ENCODE measurements at regions not wholly inside any gene's neighbourhood (a gene's known extent, or its start where the extent isn't known, plus 50 kb on each side); places are given as distances from the start of the nearest gene placed in this dataset.

DNA sequence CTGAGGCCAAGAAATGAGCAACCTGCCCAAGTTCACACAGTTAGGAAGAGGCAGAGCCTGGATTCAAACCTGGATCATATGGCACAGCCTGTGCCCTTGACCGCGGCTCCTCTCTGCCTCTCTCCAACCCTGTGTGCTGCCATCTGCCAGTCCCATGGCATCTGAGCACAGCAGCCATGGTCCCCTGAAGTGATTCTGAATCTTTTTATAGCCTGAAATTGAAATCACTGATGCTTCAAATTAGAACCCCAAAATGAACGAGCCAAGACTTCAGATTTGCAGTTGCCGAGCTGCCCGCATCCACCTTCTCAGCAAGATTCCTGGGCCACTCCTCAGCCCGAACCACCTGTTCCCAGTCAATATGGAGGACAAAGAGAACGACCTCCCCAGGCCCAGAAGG lies 252.7 kb downstream of the CTTN start:
- Mint-ChIP-seq H3K4me1 (no peaks in the 10 kb centered on the region), H3K36me3 (ENCODE audit: low read depth) (no peaks in the 10 kb centered on the region), H3K4me3 (no peak overlapping the region), H3K27ac (no peak overlapping the region), H3K27me3 (peaks cover 10% of the 10 kb centered on the region)
- no peaks in the 10 kb centered on the region for H3K9me3 ChIP-seq (ENCODE audit: control insufficient read depth, low read length, poor library complexity, severe bottlenecking)
- ATAC-seq: no peak
- no peak for DNase-seq

DNA sequence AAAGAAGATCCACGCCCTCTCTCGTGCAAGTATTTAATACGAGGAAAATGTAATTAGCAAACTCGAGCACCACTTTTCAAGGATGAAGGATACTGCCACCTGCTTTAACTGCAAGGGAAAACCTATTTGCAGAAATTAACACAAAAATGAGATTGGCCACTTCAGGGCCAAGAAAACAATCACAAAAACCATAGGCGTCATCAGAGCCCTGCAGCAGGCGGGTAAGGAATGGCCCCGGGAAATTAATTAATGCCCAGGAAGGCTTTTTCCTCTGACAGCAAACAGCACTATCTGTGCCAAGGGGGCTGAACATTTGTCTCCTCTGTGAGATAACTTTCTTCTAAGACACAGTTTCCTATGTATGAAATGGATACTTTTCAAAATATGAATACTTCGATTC lies 255.7 kb downstream of the CTTN start:
- no peak overlapping the region for H3K27ac Mint-ChIP-seq

GRCh38 chr11:70655816-70656215 lies 257.5 kb downstream of the CTTN start:
- no peak overlapping the region for H3K27ac Mint-ChIP-seq
- no peak overlapping the region for H3K4me3 Mint-ChIP-seq
- no peaks in the 10 kb centered on the region for H3K36me3 Mint-ChIP-seq (ENCODE audit: low read depth)
- H3K9me3 ChIP-seq (ENCODE audit: control insufficient read depth, low read length, poor library complexity, severe bottlenecking): no peaks in the 10 kb centered on the region
- ATAC-seq (no peak), DNase-seq (no peak)
- peaks cover 30% of the 10 kb centered on the region for H3K27me3 Mint-ChIP-seq
- no peaks in the 10 kb centered on the region for H3K4me1 Mint-ChIP-seq

More for the DNA sequence above, 255.7 kb downstream of the CTTN start:
- H3K9me3 ChIP-seq (ENCODE audit: control insufficient read depth, low read length, poor library complexity, severe bottlenecking): no peaks in the 10 kb centered on the region
- Mint-ChIP-seq H3K36me3 (ENCODE audit: low read depth) (no peaks in the 10 kb centered on the region), H3K4me3 (no peak overlapping the region), H3K27me3 (peaks cover 16% of the 10 kb centered on the region), H3K4me1 (no peaks in the 10 kb centered on the region)
- ATAC-seq: no peak
- no peak for DNase-seq

GRCh38 chr11:70656252-70656651 lies 257.9 kb downstream of the CTTN start:
- ATAC-seq (no peak), DNase-seq (no peak)
- Mint-ChIP-seq H3K4me1 (no peaks in the 10 kb centered on the region), H3K4me3 (no peak overlapping the region), H3K27me3 (peaks cover 35% of the 10 kb centered on the region), H3K27ac (no peak overlapping the region), H3K36me3 (ENCODE audit: low read depth) (no peaks in the 10 kb centered on the region)
- H3K9me3 ChIP-seq (ENCODE audit: control insufficient read depth, low read length, poor library complexity, severe bottlenecking): no peaks in the 10 kb centered on the region

DNA sequence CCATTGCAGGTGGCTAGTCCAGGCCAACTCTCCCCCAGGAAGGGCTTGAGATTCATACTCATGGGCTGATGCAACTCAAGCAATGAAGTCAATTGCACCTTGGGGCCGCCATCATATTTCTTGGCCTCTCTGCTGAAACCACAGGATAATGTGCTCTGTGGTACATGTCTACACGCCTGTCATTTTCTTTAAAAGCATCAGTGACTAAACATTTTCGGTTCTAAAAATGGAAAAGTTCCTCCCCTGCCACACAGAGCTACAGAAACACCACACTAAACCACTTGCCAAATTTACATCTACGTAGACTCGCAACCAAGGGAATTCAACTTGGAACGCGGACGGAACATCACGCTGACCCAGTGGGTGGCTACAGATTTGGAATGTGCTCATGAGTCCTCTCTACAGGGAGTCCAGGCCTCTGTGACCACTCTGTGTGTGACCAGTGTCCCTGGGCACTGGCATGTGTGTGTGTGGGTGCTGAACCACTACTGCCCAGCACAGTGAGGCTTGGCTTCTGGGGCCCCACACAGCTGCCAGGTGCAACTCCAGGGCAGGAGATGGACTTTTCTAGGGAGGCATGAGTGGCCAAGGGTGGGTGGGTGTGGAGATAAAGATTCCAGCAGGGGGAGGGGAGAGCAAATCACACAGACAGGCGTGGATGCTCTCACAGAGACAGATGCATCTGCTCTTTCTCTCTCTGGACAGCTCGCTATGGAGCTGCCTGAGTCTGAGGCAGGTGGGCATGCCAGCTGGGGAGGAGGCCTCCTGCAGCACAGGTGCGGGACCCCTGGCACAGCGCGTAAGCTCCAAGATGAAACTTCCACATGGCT lies 261.9 kb downstream of the CTTN start:
- H3K4me1 Mint-ChIP-seq: peaks cover 2% of the 10 kb centered on the region
- no peak overlapping the region for H3K27ac Mint-ChIP-seq
- DNase-seq (no peak), ATAC-seq (no peak)
- peaks cover 4% of the 10 kb centered on the region for H3K36me3 Mint-ChIP-seq (ENCODE audit: low read depth)
- no peaks in the 10 kb centered on the region for H3K9me3 ChIP-seq (ENCODE audit: control insufficient read depth, low read length, poor library complexity, severe bottlenecking)
- peaks cover 53% of the 10 kb centered on the region for H3K27me3 Mint-ChIP-seq
- no peak overlapping the region for H3K4me3 Mint-ChIP-seq

- Mint-ChIP-seq H3K27me3 (peaks cover 53% of the 10 kb centered on the region), H3K4me3 (no peak overlapping the region)
- ATAC-seq: no peak
These were observed 262.5 kb downstream of the CTTN start for GRCh38 chr11:70660889-70661197.

DNA sequence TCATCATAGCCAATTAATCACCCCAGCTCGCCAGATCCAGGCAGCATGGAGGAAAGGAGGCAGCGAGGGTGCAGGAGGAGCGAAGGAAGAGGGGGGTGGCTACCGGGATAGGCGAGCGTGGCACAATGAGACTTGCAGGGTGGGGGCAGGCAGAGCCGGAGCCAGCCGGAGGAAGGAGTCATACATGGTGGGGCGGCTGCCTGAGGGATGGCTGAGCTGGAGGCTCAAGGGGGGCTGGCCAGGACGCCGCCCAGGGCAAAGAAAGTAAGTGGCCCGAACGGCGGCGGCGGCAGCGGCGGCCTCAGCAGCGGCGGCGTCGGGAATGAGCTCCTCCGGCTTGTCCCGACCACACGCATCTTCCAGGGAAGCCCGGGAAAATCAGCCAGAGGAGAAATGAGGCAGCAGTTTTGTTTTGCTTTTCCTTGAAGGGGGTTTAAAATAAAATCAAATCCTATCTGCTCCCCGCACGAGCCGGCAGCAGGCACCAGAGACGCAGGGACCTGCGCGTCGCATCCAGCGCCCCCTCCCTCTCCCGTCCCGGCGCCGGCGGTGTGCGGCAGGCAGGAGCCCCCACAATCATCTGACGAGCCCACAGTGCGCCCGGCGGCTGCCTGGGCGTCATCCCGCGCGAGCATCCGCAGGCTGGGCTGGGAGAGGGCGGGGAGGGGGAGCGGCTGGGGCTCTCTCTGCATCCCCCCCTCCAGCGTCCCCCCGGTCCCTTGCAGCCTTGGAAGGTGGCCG lies 263.6 kb downstream of the CTTN start:
- Mint-ChIP-seq H3K27ac (no peak overlapping the region), H3K36me3 (ENCODE audit: low read depth) (peaks cover 4% of the 10 kb centered on the region), H3K4me1 (peaks cover 2% of the 10 kb centered on the region), H3K27me3 (peaks cover 48% of the 10 kb centered on the region), H3K4me3 (peak overlapping the region; percentile 42)
- ATAC-seq: no peak
- no peaks in the 10 kb centered on the region for H3K9me3 ChIP-seq (ENCODE audit: control insufficient read depth, low read length, poor library complexity, severe bottlenecking)
- DNase-seq: no peak

More at GRCh38 chr11:70660889-70661197, 262.5 kb downstream of the CTTN start:
- DNase-seq: no peak
- Mint-ChIP-seq H3K4me1 (peaks cover 2% of the 10 kb centered on the region), H3K36me3 (ENCODE audit: low read depth) (peaks cover 4% of the 10 kb centered on the region), H3K27ac (no peak overlapping the region)
- H3K9me3 ChIP-seq (ENCODE audit: control insufficient read depth, low read length, poor library complexity, severe bottlenecking): no peaks in the 10 kb centered on the region

DNA sequence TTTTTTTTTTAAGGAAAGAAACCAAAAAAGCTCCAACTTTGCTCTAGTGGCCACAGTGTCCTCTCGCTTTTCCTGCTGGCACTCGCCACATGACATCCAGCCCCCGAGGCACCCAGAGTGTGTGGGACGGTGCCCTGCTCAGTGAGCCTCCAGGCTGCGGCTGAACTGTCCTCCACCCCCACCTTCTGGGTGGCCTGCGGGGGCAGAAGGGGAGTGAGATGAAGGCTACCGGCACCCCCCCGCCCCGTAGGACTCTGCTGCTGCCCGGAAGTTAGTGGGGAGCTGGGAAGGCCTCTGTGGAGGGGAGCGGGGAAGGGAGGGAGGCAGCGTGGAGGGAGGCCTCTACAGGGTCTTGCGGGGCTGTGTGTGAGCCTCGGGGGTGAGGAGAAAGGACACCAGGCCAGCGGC lies 264.4 kb downstream of the CTTN start:
- ATAC-seq (no peak), DNase-seq (no peak)
- Mint-ChIP-seq H3K27me3 (peaks cover 50% of the 10 kb centered on the region), H3K4me1 (peaks cover 2% of the 10 kb centered on the region), H3K27ac (no peak overlapping the region), H3K36me3 (ENCODE audit: low read depth) (peaks cover 4% of the 10 kb centered on the region), H3K4me3 (no peak overlapping the region)
- no peaks in the 10 kb centered on the region for H3K9me3 ChIP-seq (ENCODE audit: control insufficient read depth, low read length, poor library complexity, severe bottlenecking)

GRCh38 chr11:70663815-70664214 lies 265.5 kb downstream of the CTTN start:
- Mint-ChIP-seq H3K4me1 (peaks cover 2% of the 10 kb centered on the region), H3K4me3 (no peak overlapping the region), H3K36me3 (ENCODE audit: low read depth) (peaks cover 4% of the 10 kb centered on the region), H3K27ac (no peak overlapping the region), H3K27me3 (peaks cover 59% of the 10 kb centered on the region)
- no peak for DNase-seq
- ATAC-seq: no peak
- no peaks in the 10 kb centered on the region for H3K9me3 ChIP-seq (ENCODE audit: control insufficient read depth, low read length, poor library complexity, severe bottlenecking)

GRCh38 chr11:70666311-70666710 lies 268.0 kb downstream of the CTTN start:
- H3K9me3 ChIP-seq (ENCODE audit: control insufficient read depth, low read length, poor library complexity, severe bottlenecking): no peaks in the 10 kb centered on the region
- no peak overlapping the region for H3K27ac Mint-ChIP-seq
- peaks cover 4% of the 10 kb centered on the region for H3K36me3 Mint-ChIP-seq (ENCODE audit: low read depth)
- peaks cover 2% of the 10 kb centered on the region for H3K4me1 Mint-ChIP-seq
- peaks cover 45% of the 10 kb centered on the region for H3K27me3 Mint-ChIP-seq
- ATAC-seq: no peak
- H3K4me3 Mint-ChIP-seq: no peak overlapping the region
- DNase-seq: no peak

GRCh38 chr11:70667767-70668166 lies 269.4 kb downstream of the CTTN start:
- no peaks in the 10 kb centered on the region for H3K9me3 ChIP-seq (ENCODE audit: control insufficient read depth, low read length, poor library complexity, severe bottlenecking)
- no peak overlapping the region for H3K4me3 Mint-ChIP-seq

DNA sequence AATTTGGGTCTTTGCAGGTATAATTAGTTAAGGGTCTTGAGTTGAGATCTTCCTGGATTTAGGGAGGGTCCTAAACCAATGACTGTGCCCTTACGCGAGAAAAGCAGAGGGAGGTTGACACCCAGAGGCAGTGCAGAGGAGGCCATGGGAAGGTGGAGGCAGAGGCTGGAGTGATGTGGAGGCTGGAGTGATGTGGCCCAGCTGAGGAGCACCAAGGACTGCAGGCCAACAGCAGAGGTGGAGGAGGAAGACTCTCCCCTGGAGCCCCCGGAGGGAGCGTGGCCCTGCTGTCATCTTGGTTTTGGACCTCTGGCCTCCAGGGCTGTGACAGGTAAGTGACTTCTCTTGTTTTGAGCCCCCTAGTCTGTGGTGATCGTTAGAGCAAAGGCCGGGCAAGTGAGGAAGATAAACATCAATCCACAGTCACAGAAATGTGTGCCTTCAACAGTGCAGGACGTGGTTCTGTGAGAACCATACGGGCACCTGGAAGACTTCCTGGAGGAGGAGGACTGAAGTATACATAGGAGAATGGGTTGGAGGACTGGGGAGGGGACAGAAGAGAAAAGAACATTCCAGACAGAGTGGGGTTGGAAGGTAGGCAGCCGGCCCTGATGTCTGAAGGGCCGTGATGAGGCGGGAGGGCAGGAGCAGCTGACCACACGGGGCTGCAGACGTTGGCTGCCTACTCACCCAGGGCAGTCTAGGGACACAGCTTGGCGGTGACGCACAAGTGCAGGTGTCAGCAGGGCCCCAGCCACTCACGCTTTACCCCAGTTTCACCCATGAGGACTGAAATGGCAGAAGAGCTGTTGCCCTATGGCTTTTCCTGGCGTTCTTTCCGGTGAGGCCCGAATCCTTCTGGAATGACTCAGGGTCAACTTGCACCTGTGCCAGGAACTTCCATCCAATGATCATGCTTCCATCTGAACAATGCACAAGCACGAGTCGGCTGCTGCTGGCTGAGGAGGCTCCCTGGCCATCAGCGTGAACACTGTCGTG lies 270.2 kb downstream of the CTTN start:
- DNase-seq: no peak
- Mint-ChIP-seq H3K27ac (no peak overlapping the region), H3K36me3 (ENCODE audit: low read depth) (peaks cover 4% of the 10 kb centered on the region), H3K4me1 (no peaks in the 10 kb centered on the region), H3K27me3 (peaks cover 45% of the 10 kb centered on the region), H3K4me3 (no peak overlapping the region)
- ATAC-seq: no peak
- H3K9me3 ChIP-seq (ENCODE audit: control insufficient read depth, low read length, poor library complexity, severe bottlenecking): no peaks in the 10 kb centered on the region

More at GRCh38 chr11:70667767-70668166, 269.4 kb downstream of the CTTN start:
- H3K36me3 Mint-ChIP-seq (ENCODE audit: low read depth): peaks cover 4% of the 10 kb centered on the region
- no peak for DNase-seq
- no peak overlapping the region for H3K27ac Mint-ChIP-seq
- peaks cover 44% of the 10 kb centered on the region for H3K27me3 Mint-ChIP-seq
- ATAC-seq: no peak
- no peaks in the 10 kb centered on the region for H3K4me1 Mint-ChIP-seq

DNA sequence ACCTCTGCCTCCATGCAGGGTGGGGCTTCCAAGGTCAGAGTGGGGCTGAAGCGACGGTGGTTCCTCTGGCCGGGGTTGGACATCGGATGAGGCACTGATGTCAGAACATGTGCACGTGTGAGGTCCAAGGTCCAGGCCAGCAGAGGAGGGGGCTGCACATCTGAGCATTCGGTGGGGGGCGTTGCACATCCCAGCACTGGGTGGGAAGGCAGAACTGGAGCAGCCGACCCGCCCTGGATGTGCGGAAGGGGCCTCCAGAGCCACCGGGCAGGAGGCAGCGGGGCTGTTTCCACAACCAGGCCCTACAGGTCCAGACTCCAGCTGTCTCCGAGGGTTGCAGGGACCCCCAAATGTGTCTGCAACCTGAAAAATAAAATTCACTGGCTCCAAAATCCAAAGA lies 271.0 kb downstream of the CTTN start:
- H3K4me1 Mint-ChIP-seq: no peaks in the 10 kb centered on the region
- H3K9me3 ChIP-seq (ENCODE audit: control insufficient read depth, low read length, poor library complexity, severe bottlenecking): no peaks in the 10 kb centered on the region
- peaks cover 43% of the 10 kb centered on the region for H3K27me3 Mint-ChIP-seq
- DNase-seq (no peak), ATAC-seq (no peak)
- no peak overlapping the region for H3K27ac Mint-ChIP-seq
- peaks cover 4% of the 10 kb centered on the region for H3K36me3 Mint-ChIP-seq (ENCODE audit: low read depth)
- H3K4me3 Mint-ChIP-seq: no peak overlapping the region

Data from T-helper 17 cell (primary cell).